ENCODE measurements at regions not wholly inside any gene's neighbourhood (a gene's known extent, or its start where the extent isn't known, plus 50 kb on each side); places are given as distances from the start of the nearest gene placed in this dataset.
"Not testable (repeated sequence)": the region's sequence is repeated elsewhere in the genome, so short reads cannot be mapped to it uniquely, and the experiment has no call there.

DNA sequence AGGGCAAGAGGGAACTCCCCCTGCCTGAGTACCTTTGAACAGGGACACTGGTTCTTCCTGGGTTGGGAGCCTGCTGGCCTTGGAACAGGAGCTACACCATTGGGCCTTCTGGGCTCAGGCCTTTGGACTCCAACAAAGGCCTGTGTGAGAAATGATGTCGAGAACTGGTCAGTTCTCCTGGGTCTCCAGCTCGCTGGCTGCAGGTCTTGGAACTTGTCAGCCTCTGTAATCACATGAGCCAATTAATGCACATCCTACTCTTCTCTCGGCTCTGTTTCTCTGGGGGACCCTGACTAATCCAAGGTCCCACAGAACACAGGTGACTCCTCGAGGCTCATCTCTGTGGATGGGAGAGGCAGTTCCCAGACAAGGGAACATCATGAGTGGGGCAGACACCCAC lies 104.7 kb upstream of the PLGLB2 start:
- ATAC-seq; DNase-seq (ENCODE audit: low spot score): not testable (repeated sequence)

DNA sequence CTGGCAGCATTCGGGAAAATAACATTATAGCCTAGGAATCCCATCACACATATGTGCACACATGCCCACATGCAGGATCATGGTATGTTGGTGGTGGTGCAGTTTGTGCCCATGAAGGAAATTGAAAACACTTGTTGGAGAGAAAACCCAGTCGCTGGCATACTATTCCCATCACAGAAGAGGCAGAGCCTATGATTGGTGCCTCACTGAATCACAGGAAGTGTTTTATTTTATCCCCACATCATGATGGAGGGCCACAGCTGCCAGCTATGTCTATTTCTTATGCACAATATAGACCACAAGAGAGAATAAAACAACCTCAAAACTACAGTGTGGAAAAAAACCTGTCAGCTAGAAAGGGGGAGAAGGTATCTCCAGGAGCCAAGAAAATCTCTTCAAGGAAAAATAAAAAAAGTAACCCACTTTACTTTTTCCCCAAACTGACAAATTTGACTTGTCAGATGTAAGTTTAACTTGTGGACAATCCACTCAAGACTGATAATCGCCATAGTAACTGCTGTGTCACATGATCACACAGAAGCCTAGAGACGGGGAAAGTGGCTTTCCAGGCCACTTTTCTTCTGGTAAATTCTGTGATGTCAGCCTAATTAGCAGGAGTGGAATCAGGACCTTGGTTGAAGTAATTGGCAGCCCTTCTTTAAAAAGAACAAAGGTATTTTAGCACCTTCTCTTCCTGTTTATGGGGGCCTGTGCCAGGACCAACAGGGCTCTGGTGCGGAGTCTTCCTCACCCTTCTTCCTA lies 100.0 kb upstream of the PLGLB2 start:
- peak; percentile 59 for ATAC-seq
- not testable (repeated sequence) for DNase-seq (ENCODE audit: low spot score)

DNA sequence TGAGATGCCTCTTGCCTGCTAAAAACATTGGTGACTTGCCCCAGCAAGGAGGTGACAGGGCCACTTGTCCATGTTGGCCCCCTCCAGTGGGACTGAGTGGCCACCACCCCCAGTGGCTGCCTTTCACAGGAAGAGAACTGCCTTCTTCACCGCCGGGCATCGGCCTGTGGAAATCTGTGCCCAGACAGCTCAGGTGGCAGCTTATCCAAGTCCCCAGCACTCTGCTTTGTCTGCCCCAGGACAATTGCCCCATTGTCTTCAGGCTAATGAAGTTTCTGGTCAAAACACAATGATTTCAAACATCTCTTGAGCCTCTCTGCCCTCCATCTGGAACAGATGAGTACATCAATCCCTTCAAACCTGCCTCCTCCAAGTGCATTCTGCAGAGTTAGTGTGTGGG lies 99.1 kb upstream of the PLGLB2 start:
- DNase-seq (ENCODE audit: low spot score); ATAC-seq: not testable (repeated sequence)

DNA sequence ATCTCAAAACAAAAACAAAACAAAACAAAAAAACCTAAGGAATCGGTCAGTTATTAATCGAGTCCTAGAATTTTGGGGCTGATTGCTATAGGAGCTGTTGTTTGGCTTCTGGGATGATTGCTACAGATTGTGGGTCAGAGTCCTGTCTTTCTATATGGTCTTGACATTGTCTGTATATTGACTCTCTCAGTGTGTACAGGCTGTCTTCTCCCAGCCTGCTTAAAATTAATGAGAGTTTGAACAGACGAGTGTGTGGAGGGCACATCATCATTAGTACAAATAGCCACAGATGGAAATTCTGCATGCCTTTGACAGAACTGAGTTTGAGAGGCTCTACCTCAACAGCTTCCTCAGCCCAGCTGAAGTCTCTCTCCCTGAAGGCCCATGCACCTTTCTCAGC lies 98.0 kb upstream of the PLGLB2 start:
- ATAC-seq; DNase-seq (ENCODE audit: low spot score): not testable (repeated sequence)

DNA sequence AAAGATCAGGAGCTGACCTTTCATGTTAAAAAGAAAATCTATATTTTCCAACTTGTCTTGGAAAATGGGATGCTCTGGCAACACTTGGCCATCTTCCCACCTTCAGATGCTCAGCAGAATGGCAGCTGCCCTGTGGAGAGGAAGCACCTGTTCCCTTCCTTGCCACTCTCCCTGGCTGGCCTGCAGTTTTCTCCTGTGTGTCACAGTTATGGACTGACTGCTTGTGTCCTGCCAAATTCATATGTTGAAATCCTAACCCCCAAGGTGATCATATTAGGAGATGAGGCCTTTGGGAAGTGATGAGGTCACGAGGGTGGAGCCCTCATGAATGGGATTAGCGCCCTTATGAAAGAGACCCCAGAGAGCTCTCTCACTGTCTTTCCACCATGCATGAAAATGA lies 97.0 kb upstream of the PLGLB2 start:
- DNase-seq (ENCODE audit: low spot score); ATAC-seq: not testable (repeated sequence)

DNA sequence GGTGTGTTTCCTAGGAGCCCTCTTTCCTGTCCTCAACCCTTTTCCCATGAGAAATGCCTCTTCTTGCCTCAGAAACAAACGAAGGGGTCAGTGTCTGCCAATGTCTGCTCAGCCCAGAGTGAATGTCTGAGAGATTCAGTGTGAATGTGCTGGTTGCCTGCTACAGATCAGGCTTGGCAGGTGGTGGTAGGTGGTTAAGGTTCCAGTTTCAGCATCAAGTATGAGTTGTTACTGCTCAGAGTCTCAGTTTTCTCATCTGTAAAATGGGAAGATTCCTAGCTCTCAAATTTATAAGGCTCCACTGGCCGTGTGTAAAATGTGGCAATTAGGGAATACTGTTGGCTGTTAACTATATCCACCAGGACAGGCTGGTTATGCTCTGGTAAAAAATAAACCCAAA lies 96.3 kb upstream of the PLGLB2 start:
- ATAC-seq; DNase-seq (ENCODE audit: low spot score): not testable (repeated sequence)

DNA sequence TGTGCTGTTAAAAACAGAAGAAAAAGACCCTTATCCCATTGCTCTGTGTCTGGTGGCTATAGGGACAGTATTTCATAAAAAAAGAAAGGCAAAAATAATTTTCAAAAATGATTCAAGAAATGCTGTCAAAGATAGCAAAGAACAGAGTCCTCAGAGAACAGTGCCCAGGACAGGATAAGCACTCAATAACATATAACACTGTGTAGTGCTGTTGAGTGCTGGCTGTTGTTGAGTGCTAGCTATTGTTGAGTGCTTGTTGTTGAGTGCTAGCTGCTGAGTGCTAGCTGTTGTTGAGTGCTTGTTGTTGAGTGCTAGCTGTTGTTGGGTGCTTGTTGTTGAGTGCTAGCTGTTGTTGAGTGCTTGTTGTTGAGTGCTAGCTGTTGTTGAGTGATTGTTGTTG lies 94.5 kb upstream of the PLGLB2 start:
- not testable (repeated sequence) for ATAC-seq; DNase-seq (ENCODE audit: low spot score)

DNA sequence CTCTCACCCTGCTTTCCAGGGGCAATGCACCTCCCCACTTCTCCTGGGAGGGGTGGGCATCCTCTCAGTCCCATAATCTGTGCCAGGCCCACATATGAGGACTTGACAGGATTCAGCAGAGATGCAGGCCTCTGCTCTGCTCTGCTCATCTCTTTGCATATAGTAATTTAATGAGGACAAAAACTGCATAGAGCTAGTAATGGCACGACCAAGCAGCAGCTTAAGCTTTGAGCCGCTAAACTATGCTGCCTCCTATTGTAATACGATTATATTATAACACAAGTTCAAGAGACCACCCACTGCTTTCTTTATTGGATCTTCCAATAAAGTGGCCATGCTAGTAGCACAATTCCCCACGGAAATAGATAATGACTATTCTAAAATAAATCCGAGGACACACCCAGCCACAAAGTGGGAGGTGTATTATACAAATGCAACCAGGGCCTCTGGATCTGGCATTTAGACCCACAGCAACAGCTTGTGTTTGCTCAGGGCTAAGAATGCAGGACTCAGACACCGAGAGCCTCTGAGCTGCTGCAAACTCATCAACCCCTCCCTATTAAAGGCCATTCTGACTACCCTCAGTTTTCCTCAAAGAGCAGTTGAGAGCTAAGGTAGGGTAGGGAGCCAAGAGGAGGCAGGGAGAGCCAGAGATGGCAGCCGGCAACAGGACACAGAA lies 93.6 kb upstream of the PLGLB2 start:
- not testable (repeated sequence) for ATAC-seq; DNase-seq (ENCODE audit: low spot score)

DNA sequence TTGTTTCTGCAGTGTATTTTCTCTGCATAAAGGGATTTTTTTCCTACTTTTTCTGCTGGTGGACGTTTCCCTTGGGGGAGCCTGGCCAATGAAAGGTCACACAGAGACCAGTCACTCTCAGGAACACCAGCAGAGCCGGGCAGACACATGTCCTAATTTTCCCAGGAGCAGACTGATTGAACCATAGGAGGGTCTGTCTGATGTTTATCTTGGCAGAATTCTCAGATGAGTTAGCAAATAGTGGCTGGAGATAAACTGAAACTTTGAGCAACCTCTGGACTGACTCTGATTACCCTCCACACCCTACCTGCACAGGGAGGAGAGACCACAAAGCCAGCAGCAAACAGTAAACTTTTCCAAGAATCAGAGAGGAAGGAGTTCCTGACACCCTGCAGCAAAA lies 90.0 kb upstream of the PLGLB2 start:
- peak; percentile 63 for DNase-seq (ENCODE audit: low spot score)
- ATAC-seq = peak; percentile 86

DNA sequence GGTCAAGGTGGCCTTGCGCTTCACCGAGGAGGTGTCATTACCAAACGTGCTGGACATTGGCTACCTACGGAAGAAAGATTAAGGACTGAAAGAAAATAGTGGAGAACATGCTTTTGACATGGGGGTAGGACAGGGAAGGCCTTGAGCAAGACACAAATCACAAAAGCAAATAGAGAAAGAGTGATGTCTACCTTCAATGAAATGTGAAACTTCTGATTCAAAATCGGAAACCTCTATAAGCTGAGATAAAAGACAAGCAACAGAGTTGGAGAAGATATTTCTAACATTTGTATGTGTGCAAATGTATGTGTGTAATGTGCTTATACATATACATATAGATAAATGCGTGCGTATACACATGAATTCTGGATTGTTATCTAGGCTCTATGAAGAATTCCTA lies 89.5 kb upstream of the PLGLB2 start:
- DNase-seq (ENCODE audit: low spot score); ATAC-seq: not testable (repeated sequence)

DNA sequence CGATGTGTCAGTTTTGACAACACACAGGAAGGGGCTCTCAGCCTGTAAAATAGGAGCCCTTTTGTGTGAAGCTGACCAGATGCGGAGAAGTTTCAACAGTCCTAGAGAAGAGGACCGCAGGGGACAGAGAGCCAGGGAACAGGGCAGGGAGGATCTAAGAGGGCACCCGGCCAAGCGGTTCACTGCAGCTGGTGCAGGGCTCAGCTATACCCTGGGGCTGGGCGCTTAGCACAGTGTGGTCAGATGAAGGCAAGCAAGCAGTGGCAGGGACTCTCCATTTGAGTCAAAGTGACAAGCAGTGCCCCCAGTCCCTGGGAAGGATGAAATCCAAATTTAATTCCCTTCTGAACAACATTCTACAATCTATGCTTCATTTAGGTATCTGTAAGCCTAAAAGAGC lies 88.9 kb upstream of the PLGLB2 start:
- DNase-seq (ENCODE audit: low spot score) = peak; percentile 61
- peak; percentile 82 for ATAC-seq

DNA sequence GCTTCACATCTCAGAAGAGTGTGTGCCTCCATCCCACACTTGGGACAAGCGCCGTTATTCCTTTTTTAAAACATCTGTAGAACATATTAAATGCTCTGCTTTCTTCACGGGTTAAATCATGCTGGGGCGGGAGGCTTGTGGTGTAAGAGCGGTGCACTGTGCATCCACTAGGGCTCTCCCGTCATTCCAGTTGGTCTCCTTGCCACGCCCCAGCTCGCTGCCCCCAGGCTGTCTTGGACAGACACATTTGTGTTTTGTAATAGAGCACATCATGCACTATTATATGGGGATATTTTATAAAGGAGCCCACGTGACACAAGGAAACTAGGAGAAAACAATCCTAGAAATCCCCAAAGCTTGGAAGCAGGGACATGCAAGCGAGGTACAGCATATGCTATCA lies 87.7 kb upstream of the PLGLB2 start:
- DNase-seq (ENCODE audit: low spot score); ATAC-seq: not testable (repeated sequence)

DNA sequence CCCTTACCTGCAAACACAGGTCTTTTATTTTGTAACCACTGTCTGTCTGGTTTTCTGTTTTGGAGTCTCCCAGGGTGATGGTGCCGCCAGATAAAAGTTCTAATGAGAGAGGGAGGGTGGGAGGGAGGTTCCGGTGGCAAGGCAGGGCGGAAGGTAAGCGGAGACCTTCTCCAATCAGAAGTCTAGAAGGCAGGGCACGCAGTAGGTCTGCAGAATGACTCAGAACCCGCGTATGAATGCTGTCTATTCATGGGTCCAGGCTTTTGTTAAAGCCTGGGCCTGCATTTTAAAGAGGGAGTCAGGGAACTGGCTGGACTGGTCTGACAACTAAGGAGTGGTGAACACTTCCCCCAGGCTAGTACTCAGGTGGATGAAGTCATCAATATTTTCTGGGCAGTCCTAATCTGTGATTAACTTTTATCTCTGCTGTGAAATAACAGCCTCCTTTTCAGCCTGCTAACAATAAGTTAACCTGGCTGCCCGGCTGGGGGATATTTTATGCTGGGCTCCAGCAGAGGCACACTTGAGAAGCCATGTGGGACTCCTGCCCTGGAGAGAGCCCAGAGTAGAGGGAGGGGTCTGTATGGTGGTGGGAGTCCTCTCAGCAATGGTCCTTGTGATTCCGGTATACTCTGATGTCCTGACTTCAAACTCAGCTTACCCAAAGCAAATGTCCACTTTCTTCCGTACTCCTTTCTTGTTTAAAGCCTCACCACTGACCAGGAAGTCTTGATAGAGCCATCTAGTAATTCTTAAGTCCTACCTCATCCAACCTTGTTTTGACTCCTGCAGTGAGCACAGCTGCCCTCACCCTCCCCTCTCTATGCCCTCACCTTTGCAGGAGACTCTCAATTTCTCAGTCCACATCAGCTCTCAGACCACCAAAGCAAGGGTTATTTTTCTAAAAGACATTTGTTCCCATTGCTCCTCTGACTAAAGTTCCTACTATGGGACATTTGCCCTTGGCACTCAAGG lies 85.3 kb upstream of the PLGLB2 start:
- ATAC-seq; DNase-seq (ENCODE audit: low spot score): not testable (repeated sequence)

DNA sequence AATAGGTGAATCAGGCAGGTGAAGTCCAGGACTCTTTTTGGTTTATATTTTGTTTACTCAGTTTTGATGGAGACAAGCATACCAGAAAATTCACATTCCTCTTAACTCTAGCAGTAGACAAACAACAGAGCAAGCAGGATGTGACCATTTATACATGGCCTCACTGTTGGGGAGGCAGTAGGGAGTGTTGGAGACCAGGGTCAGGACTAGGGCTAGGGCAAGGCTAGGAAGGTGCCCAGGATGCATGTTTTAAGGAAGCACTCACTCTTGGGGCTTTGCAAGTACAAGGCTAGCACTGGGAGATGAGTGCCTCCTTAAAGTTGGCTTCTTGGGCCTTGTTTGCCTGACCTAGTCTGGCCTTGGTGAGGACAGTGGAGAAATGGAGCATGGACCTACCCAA lies 84.5 kb upstream of the PLGLB2 start:
- DNase-seq (ENCODE audit: low spot score); ATAC-seq: not testable (repeated sequence)

DNA sequence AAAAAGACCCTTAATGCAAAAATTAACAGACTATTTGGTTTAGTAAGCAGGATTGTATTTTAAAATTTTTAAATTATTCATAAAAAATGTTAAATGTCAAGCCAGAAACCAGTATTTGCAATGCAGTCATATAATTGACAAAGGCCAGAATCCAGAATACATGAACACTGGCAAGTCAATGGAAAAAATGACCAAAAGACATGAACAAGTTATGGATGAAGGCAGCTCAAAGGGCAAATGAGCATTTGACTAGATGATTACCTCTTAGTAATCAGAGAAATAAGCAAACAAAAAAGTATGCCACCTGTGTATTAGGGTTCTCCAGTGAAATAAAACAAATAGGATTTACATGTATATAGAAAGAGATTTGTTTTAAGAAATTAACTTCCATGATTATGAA lies 80.9 kb upstream of the PLGLB2 start:
- not testable (repeated sequence) for DNase-seq (ENCODE audit: low spot score); ATAC-seq

DNA sequence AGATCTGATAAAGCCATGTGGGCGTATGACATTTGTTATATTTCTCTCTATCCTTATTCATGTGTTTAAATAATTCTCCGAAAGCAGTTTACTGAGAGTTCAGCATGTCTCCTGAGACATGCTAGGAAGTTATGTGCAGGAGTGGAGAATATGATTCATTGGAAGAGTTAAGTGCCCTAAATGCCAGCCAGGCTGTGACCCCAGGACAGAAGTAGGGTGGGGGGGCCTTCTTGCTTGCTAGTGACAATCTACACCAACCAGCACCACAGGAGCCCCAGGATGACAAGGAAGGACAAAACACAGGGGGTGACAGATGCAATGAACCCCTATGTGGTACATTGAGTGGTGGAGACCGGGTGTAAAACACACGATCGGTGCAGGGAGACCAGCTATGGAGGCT lies 79.5 kb upstream of the PLGLB2 start:
- not testable (repeated sequence) for DNase-seq (ENCODE audit: low spot score); ATAC-seq

DNA sequence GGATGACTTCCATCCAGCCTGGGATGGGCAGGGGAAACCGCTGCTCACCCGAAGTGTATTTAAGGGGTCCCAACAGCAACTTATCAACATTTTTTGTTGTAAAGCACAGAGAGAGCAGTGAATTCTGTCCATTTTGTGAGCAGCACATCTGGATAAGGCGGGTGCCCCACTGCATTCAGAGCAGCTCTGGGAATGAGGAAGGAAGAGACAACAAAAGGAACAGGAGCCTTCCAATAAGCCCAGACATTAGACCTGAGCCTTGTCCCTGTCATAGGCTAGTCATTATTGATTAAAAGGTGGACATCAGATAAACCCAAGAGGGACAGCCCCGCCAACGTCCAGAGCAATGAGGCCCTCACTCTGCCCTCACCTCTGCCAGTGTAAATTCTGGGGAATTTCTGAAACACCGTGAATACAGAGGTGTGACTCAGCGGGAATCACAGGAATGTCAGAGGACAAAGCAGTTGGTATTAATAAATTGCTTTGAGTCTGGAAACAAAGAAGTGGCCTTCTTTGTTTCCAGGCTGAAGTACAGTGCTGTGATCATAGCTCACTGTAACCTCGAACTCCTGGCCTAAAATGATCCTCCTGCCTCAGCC lies 78.2 kb upstream of the PLGLB2 start:
- ATAC-seq; DNase-seq (ENCODE audit: low spot score): not testable (repeated sequence)

DNA sequence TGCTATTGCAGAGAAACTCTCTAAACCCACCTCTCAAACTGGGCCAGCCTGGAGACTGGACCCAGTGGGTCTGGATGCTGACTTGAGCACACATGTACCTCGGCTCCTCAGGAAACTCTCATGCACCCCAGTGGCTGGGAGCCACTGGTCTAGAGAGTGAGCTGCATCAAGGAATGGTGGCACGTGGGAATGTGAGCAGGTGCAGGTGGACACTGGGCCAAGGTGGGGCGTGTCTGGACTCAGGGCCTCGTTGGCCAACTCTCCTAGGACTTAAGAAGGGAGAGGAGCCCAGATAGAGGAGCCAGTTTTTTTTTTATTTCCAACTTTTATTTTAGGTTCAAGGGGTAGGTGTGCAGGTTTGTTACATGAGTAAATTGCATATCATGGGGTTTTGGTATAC lies 75.5 kb upstream of the PLGLB2 start:
- not testable (repeated sequence) for ATAC-seq; DNase-seq (ENCODE audit: low spot score)

DNA sequence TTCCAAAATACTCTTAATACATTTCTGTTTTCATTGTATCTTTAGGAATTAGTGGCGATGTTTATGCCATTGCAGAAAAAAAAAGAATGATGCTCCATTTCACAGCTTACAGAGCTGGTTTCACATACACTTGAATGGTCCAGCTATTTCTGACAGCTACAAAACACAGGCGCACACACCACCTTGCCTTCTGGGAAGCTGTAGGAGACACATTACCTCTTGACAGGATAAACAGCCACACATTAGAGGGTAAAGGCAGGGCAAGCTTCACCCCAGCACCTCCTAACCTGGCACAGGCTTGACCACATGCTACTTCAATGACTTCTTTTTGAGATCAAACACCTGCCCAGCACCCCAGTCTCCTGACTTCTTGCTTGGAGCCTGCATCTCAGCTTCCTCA lies 73.2 kb upstream of the PLGLB2 start:
- ATAC-seq = not testable (repeated sequence)

DNA sequence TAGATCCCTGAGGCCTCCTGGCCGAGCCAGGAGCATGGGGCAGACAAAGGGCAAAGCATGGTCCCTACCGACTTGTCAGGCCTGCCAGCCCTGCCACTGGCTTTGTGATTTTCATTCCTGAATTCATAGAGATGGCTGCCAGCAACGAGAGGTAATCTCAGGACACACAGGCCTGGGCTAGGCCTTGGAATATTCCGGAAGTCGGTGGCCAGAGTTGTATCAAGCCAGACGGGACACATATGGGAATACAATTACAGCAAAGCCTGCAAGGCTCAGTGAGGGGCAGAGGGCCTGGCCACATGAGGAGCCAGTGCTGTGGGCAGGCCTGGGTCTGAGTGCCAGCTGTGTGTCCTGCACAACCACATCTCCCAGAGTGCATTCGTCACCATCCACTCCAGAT lies 72.4 kb upstream of the PLGLB2 start:
- peak; percentile 90 for ATAC-seq
- not testable (repeated sequence) for DNase-seq (ENCODE audit: low spot score)

More for the DNA sequence above, 73.2 kb upstream of the PLGLB2 start:
- not testable (repeated sequence) for DNase-seq (ENCODE audit: low spot score)

All from left lobe of liver (tissue), 2 donors.